ENCODE measurements at regions not wholly inside any gene's neighbourhood (a gene's known extent, or its start where the extent isn't known, plus 50 kb on each side); places are given as distances from the start of the nearest gene placed in this dataset.

- intact Hi-C loops (cut with DNase I): no loop called here
- Histone ChIP-seq H3K9me3 (no peaks in the 10 kb centered on the region), H3K27ac (no peak overlapping the region), H3K4me3 (no peak overlapping the region), H3K27me3 (no peaks in the 10 kb centered on the region), H3K36me3 (no peaks in the 10 kb centered on the region), H3K4me1 (no peaks in the 10 kb centered on the region)
- DNase-seq (no peak), ATAC-seq (no peak)
- WGBS (ENCODE audit: insufficient coverage, low coverage, low lambda C conversion rate, missing lambda C conversion rate): 50% methylated on average over 1 of the region's 1 CpG
- no peak for TF ChIP-seq CTCF (IDR thresholded peaks at IDR 0.05)
- TF ChIP-seq POLR2A (IDR thresholded peaks at IDR 0.05): no peak
Observed at GRCh38 chr6:21448485-21449109, 145.0 kb upstream of the SOX4 start.

- intact Hi-C loops (cut with DNase I): no loop called here
Observed at GRCh38 chr6:21450149-21450548, 143.4 kb upstream of the SOX4 start.

GRCh38 chr6:21450628-21451027 is 142.9 kb upstream of the SOX4 start:
- no peaks in the 10 kb centered on the region for H3K36me3 ChIP-seq
- intact Hi-C loops (cut with DNase I): no loop called here
- H3K4me3 ChIP-seq: no peak overlapping the region
- H3K27ac ChIP-seq: no peak overlapping the region
- no peak for ATAC-seq
- TF ChIP-seq CTCF (IDR thresholded peaks at IDR 0.05) (no peak), POLR2A (IDR thresholded peaks at IDR 0.05) (no peak)
- no peak for DNase-seq
- H3K27me3 ChIP-seq: no peaks in the 10 kb centered on the region
- no peaks in the 10 kb centered on the region for H3K9me3 ChIP-seq
- no peaks in the 10 kb centered on the region for H3K4me1 ChIP-seq
- 66% methylated on average over 3 of the region's 3 CpGs for WGBS (ENCODE audit: insufficient coverage, low coverage, low lambda C conversion rate, missing lambda C conversion rate)

More at GRCh38 chr6:21450149-21450548, 143.4 kb upstream of the SOX4 start:
- Histone ChIP-seq H3K4me1 (no peaks in the 10 kb centered on the region), H3K27ac (no peak overlapping the region), H3K4me3 (no peak overlapping the region), H3K9me3 (no peaks in the 10 kb centered on the region), H3K36me3 (no peaks in the 10 kb centered on the region), H3K27me3 (no peaks in the 10 kb centered on the region)
- no peak for TF ChIP-seq CTCF (IDR thresholded peaks at IDR 0.05)
- TF ChIP-seq POLR2A (IDR thresholded peaks at IDR 0.05): no peak
- ATAC-seq: no peak
- WGBS (ENCODE audit: insufficient coverage, low coverage, low lambda C conversion rate, missing lambda C conversion rate): 77% methylated on average over 3 of the region's 4 CpGs
- DNase-seq: no peak

- 21% methylated on average over 3 of the region's 3 CpGs for WGBS (ENCODE audit: insufficient coverage, low coverage, low lambda C conversion rate, missing lambda C conversion rate)
- H3K4me3 ChIP-seq: no peak overlapping the region
- intact Hi-C loops (cut with DNase I): no loop called here
- no peak overlapping the region for H3K27ac ChIP-seq
- DNase-seq (no peak), ATAC-seq (peak in 1 of 4 donors; percentile 35)
- no peaks in the 10 kb centered on the region for H3K36me3 ChIP-seq
- no peaks in the 10 kb centered on the region for H3K4me1 ChIP-seq
- no peak for TF ChIP-seq CTCF (IDR thresholded peaks at IDR 0.05)
- no peak for TF ChIP-seq POLR2A (IDR thresholded peaks at IDR 0.05)
- no peaks in the 10 kb centered on the region for H3K9me3 ChIP-seq
- H3K27me3 ChIP-seq: no peaks in the 10 kb centered on the region
Observed at GRCh38 chr6:21451546-21452013, 142.0 kb upstream of the SOX4 start.
